ENCODE measurements at regions not wholly inside any gene's neighbourhood (a gene's known extent, or its start where the extent isn't known, plus 50 kb on each side); places are given as distances from the start of the nearest gene placed in this dataset.

- in situ Hi-C loops (cut with MboI; ENCODE audit: low pct_unique_long_range_greater_than_20kb, low sequenced_read_pairs, unreplicated experiment), result no loop called here
- no peak for TF ChIP-seq CTCF (IDR thresholded peaks at IDR 0.05; ENCODE audit: extremely low read depth, insufficient read depth, missing control alignments)
- no peak for DNase-seq (ENCODE audit: low spot score)
Measured at GRCh38 chr10:33113466-33113865, 155.4 kb upstream of the ITGB1 start.

GRCh38 chr10:33112831-33113455, 154.9 kb upstream of the ITGB1 start:
- in situ Hi-C loops (cut with MboI; ENCODE audit: low pct_unique_long_range_greater_than_20kb, low sequenced_read_pairs, unreplicated experiment), result no loop called here
- TF ChIP-seq CTCF (IDR thresholded peaks at IDR 0.05; ENCODE audit: extremely low read depth, insufficient read depth, missing control alignments), result no peak

GRCh38 chr10:33111488-33112051, 153.5 kb upstream of the ITGB1 start:
- in situ Hi-C loops (cut with MboI; ENCODE audit: low pct_unique_long_range_greater_than_20kb, low sequenced_read_pairs, unreplicated experiment), result no loop called here
- TF ChIP-seq CTCF (IDR thresholded peaks at IDR 0.05; ENCODE audit: extremely low read depth, insufficient read depth, missing control alignments), result no peak
- DNase-seq (ENCODE audit: low spot score), result no peak

More at GRCh38 chr10:33112831-33113455, 154.9 kb upstream of the ITGB1 start:
- DNase-seq (ENCODE audit: low spot score), result no peak

- no peak for DNase-seq (ENCODE audit: low spot score)
- no peak for TF ChIP-seq CTCF (IDR thresholded peaks at IDR 0.05; ENCODE audit: extremely low read depth, insufficient read depth, missing control alignments)
- in situ Hi-C loops (cut with MboI; ENCODE audit: low pct_unique_long_range_greater_than_20kb, low sequenced_read_pairs, unreplicated experiment), result no loop called here
Measured at GRCh38 chr10:33109788-33110469, 151.9 kb upstream of the ITGB1 start.

- in situ Hi-C loops (cut with MboI; ENCODE audit: low pct_unique_long_range_greater_than_20kb, low sequenced_read_pairs, unreplicated experiment), result no loop called here
- TF ChIP-seq CTCF (IDR thresholded peaks at IDR 0.05; ENCODE audit: extremely low read depth, insufficient read depth, missing control alignments), result no peak
- DNase-seq (ENCODE audit: low spot score), result no peak
Measured at GRCh38 chr10:33109384-33109783, 151.4 kb upstream of the ITGB1 start.

GRCh38 chr10:33107953-33108352, 149.9 kb upstream of the ITGB1 start:
- no peak for TF ChIP-seq CTCF (IDR thresholded peaks at IDR 0.05; ENCODE audit: extremely low read depth, insufficient read depth, missing control alignments)
- in situ Hi-C loops (cut with MboI; ENCODE audit: low pct_unique_long_range_greater_than_20kb, low sequenced_read_pairs, unreplicated experiment), result no loop called here
- DNase-seq (ENCODE audit: low spot score), result no peak

All from GM13977 (cell line).